Brain microvascular endothelial cell (primary cell): ENCODE measurements at regions not wholly inside any gene's neighbourhood (a gene's known extent, or its start where the extent isn't known, plus 50 kb on each side); places are given as distances from the start of the nearest gene placed in this dataset.

Experiments
- DNase-seq: peaks from one replicate; pipeline ENCODE4 v3.0.0-alpha.2; 2020
- H3K27ac ChIP-seq: fragments of 250-450 bp; sonication (Bioruptor Pico); 2 replicates; pipeline ENCODE4 v1.5.1; 2020; ENCODE audit warnings: mild to moderate bottlenecking, moderate library complexity
- H3K27me3 ChIP-seq: fragments of 250-450 bp; sonication (Bioruptor Pico); replicated peaks from 2 replicates; pipeline ENCODE4 v1.5.1; 2020; ENCODE audit warnings: mild to moderate bottlenecking
- H3K36me3 ChIP-seq: fragments of 250-450 bp; sonication (Bioruptor Pico); replicated peaks from 2 replicates; pipeline ENCODE4 v1.5.1; 2020; ENCODE audit warnings: mild to moderate bottlenecking
- H3K4me3 ChIP-seq: 2 replicates; pipeline ENCODE4 v1.5.1; 2011; ENCODE audit warnings: low read depth, mild to moderate bottlenecking, control low read depth, low read length, moderate library complexity
- CTCF ChIP-seq: IDR thresholded peaks from 2 replicates; pipeline ENCODE4 v1.5.1; 2011; ENCODE audit warnings: low read depth, mild to moderate bottlenecking, moderate library complexity, low read length, control low read depth, inconsistent platforms; ENCODE audit errors: missing control alignments
- in situ Hi-C: cut with HindIII; loops from 2 replicates; pipeline ENCODE4 v1.10.0; 2017; ENCODE audit warnings: low sequenced_read_pairs, low pct_ligation_motif_present

GRCh38 chr2:121992700-121993099 lies 237.2 kb downstream of the TSN start:
- no peaks in the 10 kb centered on the region for H3K27me3 ChIP-seq
- no peak overlapping the region for H3K27ac ChIP-seq
- H3K4me3 ChIP-seq: no peak overlapping the region
- no peak for DNase-seq
- TF ChIP-seq CTCF: no peak
- no peaks in the 10 kb centered on the region for H3K36me3 ChIP-seq
- in situ Hi-C loops: no loop called here

- no peak overlapping the region for H3K27ac ChIP-seq
- H3K4me3 ChIP-seq: no peak overlapping the region
- DNase-seq: no peak
- no peaks in the 10 kb centered on the region for H3K27me3 ChIP-seq
- TF ChIP-seq CTCF: no peak
- in situ Hi-C loops: no loop called here
- H3K36me3 ChIP-seq: no peaks in the 10 kb centered on the region
Measured at GRCh38 chr2:121993682-121994081, 238.2 kb downstream of the TSN start.

- in situ Hi-C loops: no loop called here
- TF ChIP-seq CTCF: no peak
- H3K36me3 ChIP-seq: no peaks in the 10 kb centered on the region
Measured at GRCh38 chr2:121994238-121995206, 239.1 kb downstream of the TSN start.

GRCh38 chr2:121998751-121999150 lies 243.3 kb downstream of the TSN start:
- no peak overlapping the region for H3K27ac ChIP-seq
- DNase-seq: no peak
- in situ Hi-C loops: no loop called here
- no peak overlapping the region for H3K4me3 ChIP-seq
- no peaks in the 10 kb centered on the region for H3K36me3 ChIP-seq
- H3K27me3 ChIP-seq: no peaks in the 10 kb centered on the region
- TF ChIP-seq CTCF: no peak

More at GRCh38 chr2:121994238-121995206, 239.1 kb downstream of the TSN start:
- no peaks in the 10 kb centered on the region for H3K27me3 ChIP-seq
- H3K27ac ChIP-seq: no peak overlapping the region
- no peak overlapping the region for H3K4me3 ChIP-seq
- DNase-seq: no peak

GRCh38 chr2:121999264-121999663 lies 243.8 kb downstream of the TSN start:
- TF ChIP-seq CTCF: no peak
- in situ Hi-C loops: no loop called here
- no peaks in the 10 kb centered on the region for H3K27me3 ChIP-seq
- no peak overlapping the region for H3K27ac ChIP-seq
- no peaks in the 10 kb centered on the region for H3K36me3 ChIP-seq
- no peak overlapping the region for H3K4me3 ChIP-seq
- peak; percentile 73 for DNase-seq
